Upper lobe of left lung (tissue), 6 donors: ENCODE measurements at regions not wholly inside any gene's neighbourhood (a gene's known extent, or its start where the extent isn't known, plus 50 kb on each side); places are given as distances from the start of the nearest gene placed in this dataset.
A peak's percentile ranks its signal among the peaks of the same experiment; 100 is the strongest.
"Not testable (repeated sequence)": the region's sequence is repeated elsewhere in the genome, so short reads cannot be mapped to it uniquely, and the experiment has no call there.

Source experiments
- ATAC-seq, 2 donors: fragments of 200-7000 bp; cut with Tn5 transposase; one replicate each; pipeline ENCODE4 v1.9.1; 2022; ENCODE audit warnings: mild to moderate bottlenecking in 2 of 2, moderate library complexity in 2 of 2; ENCODE audit not compliant: low FRiP score in 2 of 2
- DNase-seq, 2 donors: peaks; one replicate each; pipeline ENCODE4 v3.0.0-alpha.2; 2019 to 2020
- H3K27ac ChIP-seq, 4 donors: fragments of 200-600 bp; sonication (generic); one replicate each; pipeline ENCODE4 v1.5.1; 2016 to 2019
- H3K27me3 ChIP-seq, 4 donors: fragments of 200-600 bp; sonication (generic); one replicate each; pipeline ENCODE4 v1.5.1; 2017 to 2019
- H3K36me3 ChIP-seq, 4 donors: fragments of 200-600 bp; sonication (generic); one replicate each; pipeline ENCODE4 v1.5.1; 2016 to 2019
- H3K4me1 ChIP-seq, 4 donors: fragments of 200-600 bp; sonication (generic); one replicate each; pipeline ENCODE4 v1.5.1; 2018 to 2019
- H3K4me3 ChIP-seq, 4 donors: fragments of 200-600 bp; sonication (generic); one replicate each; pipeline ENCODE4 v1.5.1; 2017 to 2019; ENCODE audit warnings: mild to moderate bottlenecking in 2 of 4, moderate library complexity in 1 of 4
- H3K9me3 ChIP-seq, 4 donors: fragments of 200-600 bp; sonication (generic); one replicate each; pipeline ENCODE4 v1.5.1; 2018 to 2019
- EP300 ChIP-seq, 4 donors: sonication (generic); formaldehyde crosslinking; IDR thresholded peaks; one replicate each; pipeline ENCODE4 v1.5.1; 2017; ENCODE audit warnings: antibody characterized with exemption in 4 of 4, control low read depth in 2 of 4
- POLR2A ChIP-seq, 4 donors: fragments of 450-650 bp; IDR thresholded peaks; one replicate each; pipeline ENCODE4 v1.5.1; 2016 to 2017; ENCODE audit warnings: antibody characterized with exemption in 4 of 4, mild to moderate bottlenecking in 2 of 4
- POLR2AphosphoS5 ChIP-seq, 2 donors: sonication (generic); formaldehyde crosslinking; IDR thresholded peaks; one replicate each; pipeline ENCODE4 v1.5.1; 2017; ENCODE audit warnings: antibody characterized with exemption in 2 of 2
- WGBS, 2 donors: methylation state at CpG; one replicate each; pipeline ENCODE4 v1.1.5; 2017 to 2018; 5-methylcytosine and 5-hydroxymethylcytosine counted together
- TF ChIP-seq, protein P1 (sequence below), 6 experiments: fragments of 450-650 bp in 4 of 6; fragments of 200-600 bp in 2 of 6; sonication (generic) in 2 of 6; IDR thresholded peaks; one replicate each; pipeline ENCODE4 v1.5.1; 2016 to 2019; ENCODE audit warnings: antibody characterized with exemption in 6 of 6
- donor health status: DM: no; HTN: no; CAD: no; lungs with moderate emphysema.
- donor health status: DM: no; HTN: yes; CAD: no; lungs with severe emphysema.

DNA sequence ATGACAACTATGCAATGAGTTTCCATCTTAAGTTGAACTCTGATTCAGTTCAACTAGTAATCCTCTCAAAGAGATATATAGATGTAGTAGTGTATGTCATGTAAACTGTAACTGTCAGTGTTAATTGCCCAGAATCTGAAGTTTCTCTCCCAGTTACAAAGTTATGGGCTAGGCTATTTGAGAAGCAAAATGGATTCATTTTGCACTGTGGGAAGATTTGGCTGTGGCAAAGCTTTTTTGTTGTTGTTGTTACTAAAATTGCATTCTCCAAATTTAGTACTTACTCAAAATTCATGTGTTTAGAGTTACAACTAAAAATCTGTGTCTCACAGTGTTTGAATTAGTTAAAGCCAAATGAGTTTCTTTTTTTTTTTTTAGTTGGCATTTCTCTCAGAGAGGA lies 219.0 kb downstream of the KCNJ2 start:
- Histone ChIP-seq H3K9me3 (no peaks in the 10 kb centered on the region), H3K27me3 (no peaks in the 10 kb centered on the region), H3K4me3 (no peak overlapping the region), H3K4me1 (no peaks in the 10 kb centered on the region), H3K27ac (no peak overlapping the region), H3K36me3 (no peaks in the 10 kb centered on the region)
- TF ChIP-seq POLR2AphosphoS5 (IDR thresholded peaks at IDR 0.05) (no peak), EP300 (IDR thresholded peaks at IDR 0.05) (no peak), POLR2A (IDR thresholded peaks at IDR 0.05) (no peak)
- TF ChIP-seq, protein P1, sequence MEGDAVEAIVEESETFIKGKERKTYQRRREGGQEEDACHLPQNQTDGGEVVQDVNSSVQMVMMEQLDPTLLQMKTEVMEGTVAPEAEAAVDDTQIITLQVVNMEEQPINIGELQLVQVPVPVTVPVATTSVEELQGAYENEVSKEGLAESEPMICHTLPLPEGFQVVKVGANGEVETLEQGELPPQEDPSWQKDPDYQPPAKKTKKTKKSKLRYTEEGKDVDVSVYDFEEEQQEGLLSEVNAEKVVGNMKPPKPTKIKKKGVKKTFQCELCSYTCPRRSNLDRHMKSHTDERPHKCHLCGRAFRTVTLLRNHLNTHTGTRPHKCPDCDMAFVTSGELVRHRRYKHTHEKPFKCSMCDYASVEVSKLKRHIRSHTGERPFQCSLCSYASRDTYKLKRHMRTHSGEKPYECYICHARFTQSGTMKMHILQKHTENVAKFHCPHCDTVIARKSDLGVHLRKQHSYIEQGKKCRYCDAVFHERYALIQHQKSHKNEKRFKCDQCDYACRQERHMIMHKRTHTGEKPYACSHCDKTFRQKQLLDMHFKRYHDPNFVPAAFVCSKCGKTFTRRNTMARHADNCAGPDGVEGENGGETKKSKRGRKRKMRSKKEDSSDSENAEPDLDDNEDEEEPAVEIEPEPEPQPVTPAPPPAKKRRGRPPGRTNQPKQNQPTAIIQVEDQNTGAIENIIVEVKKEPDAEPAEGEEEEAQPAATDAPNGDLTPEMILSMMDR (IDR thresholded peaks at IDR 0.05): no peak
- no peak for DNase-seq
- no peak for ATAC-seq

DNA sequence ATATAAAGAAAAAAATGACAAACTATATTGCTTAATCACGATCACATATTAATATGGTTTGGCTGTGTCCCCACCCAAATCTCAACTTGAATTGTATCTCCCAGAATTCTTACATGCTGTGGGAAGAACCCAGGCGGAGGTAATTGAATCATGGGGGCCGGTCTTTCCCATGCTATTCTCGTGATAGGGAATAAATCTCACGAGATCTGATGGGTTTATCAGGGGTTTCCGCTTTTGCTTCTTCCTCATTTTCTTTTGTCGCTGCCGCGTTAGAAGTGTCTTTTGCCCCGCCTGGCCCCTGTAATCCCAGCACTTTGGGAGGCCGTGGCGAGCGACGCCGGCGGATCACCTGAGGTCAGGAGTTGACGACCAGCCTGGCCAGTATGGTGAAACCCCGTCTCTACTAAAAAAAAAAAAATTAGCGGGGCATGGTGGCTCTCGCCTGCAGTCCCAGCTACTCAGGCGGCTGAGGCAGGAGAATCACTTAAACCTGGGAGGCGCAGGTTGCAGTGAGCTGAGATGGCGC lies 220.0 kb downstream of the KCNJ2 start:
- not testable (repeated sequence) for ATAC-seq, H3K4me3 ChIP-seq, H3K9me3 ChIP-seq, H3K27me3 ChIP-seq, H3K27ac ChIP-seq, H3K4me1 ChIP-seq, H3K36me3 ChIP-seq
- peak in 1 of 2 donors; percentile 22 for DNase-seq
- WGBS, 2 donors: 89 to 92% methylated on average over 22 to 23 of the region's 23 CpGs

DNA sequence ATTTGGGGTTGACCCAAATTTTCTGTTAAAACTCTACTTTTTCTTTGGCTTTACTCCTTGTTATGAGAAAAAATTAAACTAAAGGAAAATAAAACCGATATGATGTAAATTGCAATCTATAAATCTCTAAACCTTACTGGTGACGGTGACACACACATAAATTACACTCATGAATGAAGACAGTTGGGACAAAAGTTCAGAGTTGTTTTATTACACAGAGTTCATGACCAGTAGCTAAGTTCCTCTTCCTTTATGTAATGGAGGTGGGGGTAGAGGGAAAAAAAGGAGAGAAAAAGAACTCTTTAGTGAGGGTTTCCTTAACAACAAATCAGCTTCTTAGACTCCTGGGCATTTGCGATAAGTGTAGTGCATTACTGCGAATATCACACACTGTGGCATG lies 220.7 kb downstream of the KCNJ2 start:
- ATAC-seq (no peak), DNase-seq (no peak)
- Histone ChIP-seq H3K27me3 (no peaks in the 10 kb centered on the region), H3K4me3 (no peak overlapping the region), H3K9me3 (no peaks in the 10 kb centered on the region), H3K27ac (no peak overlapping the region), H3K4me1 (no peaks in the 10 kb centered on the region), H3K36me3 (no peaks in the 10 kb centered on the region)
- no peak for TF ChIP-seq EP300 (IDR thresholded peaks at IDR 0.05)
- no peak for TF ChIP-seq POLR2A (IDR thresholded peaks at IDR 0.05)
- TF ChIP-seq, protein P1 (IDR thresholded peaks at IDR 0.05): no peak
- TF ChIP-seq POLR2AphosphoS5 (IDR thresholded peaks at IDR 0.05): no peak
- 66 to 72% methylated on average over 4 of the region's 4 CpGs for WGBS, 2 donors

DNA sequence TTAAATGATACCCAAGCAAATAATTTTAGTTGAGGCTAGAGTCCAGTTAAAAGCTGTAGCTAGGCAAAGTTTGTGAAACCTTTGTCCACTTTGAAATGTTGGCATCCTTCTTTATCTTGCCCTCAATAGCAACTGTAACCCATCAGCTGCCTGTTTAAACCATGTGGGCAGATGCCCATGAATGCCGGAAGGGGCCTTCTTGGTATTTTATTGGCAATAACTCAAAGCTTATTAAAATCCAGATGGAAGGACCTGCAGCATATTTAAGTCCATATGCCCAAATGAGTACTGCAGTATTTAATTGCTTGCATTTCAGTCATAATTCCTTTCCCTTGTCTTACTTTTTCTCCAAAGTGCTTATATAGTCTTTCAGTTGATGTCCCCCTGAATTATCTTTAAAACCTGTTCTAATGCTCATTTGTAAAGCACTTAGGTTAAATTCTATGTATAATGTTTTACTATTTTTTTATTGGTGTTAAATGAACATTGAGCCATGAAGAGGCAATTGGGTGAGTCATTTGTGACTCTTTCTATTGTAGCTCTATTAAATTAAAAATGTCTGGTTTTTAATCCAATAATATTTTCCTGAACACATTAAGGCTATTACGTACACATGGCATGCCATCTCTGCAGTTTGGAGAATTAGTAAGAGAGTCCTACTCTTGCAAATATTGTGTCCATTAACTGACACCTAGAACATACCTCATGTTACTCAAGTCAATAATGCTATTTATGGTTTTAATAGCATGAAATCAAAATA lies 225.3 kb downstream of the KCNJ2 start:
- Histone ChIP-seq H3K27me3 (no peaks in the 10 kb centered on the region), H3K4me3 (no peak overlapping the region), H3K27ac (no peak overlapping the region), H3K36me3 (no peaks in the 10 kb centered on the region), H3K4me1 (no peaks in the 10 kb centered on the region), H3K9me3 (no peaks in the 10 kb centered on the region)
- no peak for ATAC-seq
- TF ChIP-seq EP300 (IDR thresholded peaks at IDR 0.05) (no peak), POLR2A (IDR thresholded peaks at IDR 0.05) (no peak), POLR2AphosphoS5 (IDR thresholded peaks at IDR 0.05) (no peak)
- TF ChIP-seq, protein P1 (IDR thresholded peaks at IDR 0.05): no peak
- WGBS, 2 donors: 91 to 95% methylated on average over 2 of the region's 2 CpGs
- no peak for DNase-seq

DNA sequence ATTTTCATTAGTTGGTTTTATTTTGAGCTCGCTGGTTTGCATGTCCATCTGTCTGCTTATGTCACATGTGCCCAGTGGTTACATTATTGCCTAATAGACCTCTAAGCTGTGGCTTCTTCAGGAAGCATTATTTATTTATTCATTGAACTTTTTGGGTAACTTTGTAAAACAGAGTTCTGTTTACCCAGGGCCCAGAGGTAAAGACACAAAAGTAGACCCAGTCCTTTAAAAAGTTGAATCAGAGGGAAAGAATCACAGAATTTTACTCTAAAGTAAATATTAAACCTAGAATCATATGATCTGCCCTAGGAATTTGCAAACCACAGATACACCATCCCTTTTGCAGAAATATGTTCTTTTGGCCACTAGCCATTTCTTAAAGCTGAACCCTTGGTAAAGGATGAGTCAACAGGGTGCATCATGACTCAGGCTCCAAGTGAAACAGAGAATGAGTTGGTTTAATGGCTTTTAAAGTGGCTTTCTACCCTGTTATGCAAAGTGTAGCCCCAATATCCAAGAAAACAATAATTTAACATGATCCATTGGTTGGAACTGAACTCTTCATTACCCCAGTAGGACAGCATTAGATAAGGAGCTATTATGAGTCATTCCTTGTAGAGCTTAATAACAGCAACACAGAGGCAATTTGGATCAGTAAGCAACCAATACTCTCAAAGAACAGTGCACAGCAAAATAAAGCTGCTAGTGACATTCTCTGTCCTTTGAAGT lies 236.3 kb downstream of the KCNJ2 start:
- Histone ChIP-seq H3K27me3 (no peaks in the 10 kb centered on the region), H3K4me1 (peaks cover 0 to 8% (median 0%) of the 10 kb centered on the region in 4 donors), H3K4me3 (no peak overlapping the region), H3K36me3 (no peaks in the 10 kb centered on the region), H3K9me3 (no peaks in the 10 kb centered on the region), H3K27ac (no peak overlapping the region)
- WGBS, 2 donors: 34 to 64% methylated on average over 1 of the region's 1 CpG
- no peak for DNase-seq
- TF ChIP-seq EP300 (IDR thresholded peaks at IDR 0.05): no peak
- TF ChIP-seq, protein P1 (IDR thresholded peaks at IDR 0.05): no peak
- no peak for TF ChIP-seq POLR2A (IDR thresholded peaks at IDR 0.05)
- no peak for TF ChIP-seq POLR2AphosphoS5 (IDR thresholded peaks at IDR 0.05)
- ATAC-seq: peak in 1 of 2 donors; percentile 78
